H9 (cell line): ENCODE measurements at regions not wholly inside any gene's neighbourhood (a gene's known extent, or its start where the extent isn't known, plus 50 kb on each side); places are given as distances from the start of the nearest gene placed in this dataset.

Experiments
- DNase-seq: peaks from one replicate; pipeline ENCODE4 v3.0.0-alpha.2; 2017
- H2AFZ ChIP-seq: one replicate; pipeline ENCODE4 v1.6.1; 2013; ENCODE audit warnings: mild to moderate bottlenecking, low read length, control low read depth, moderate library complexity
- H2AK5ac ChIP-seq: 2 replicates; pipeline ENCODE4 v1.6.1; 2013; ENCODE audit warnings: low read length, control low read depth, mixed read lengths; ENCODE audit not compliant: insufficient read length
- H2BK120ac ChIP-seq: one replicate; pipeline ENCODE4 v1.6.1; 2013; ENCODE audit warnings: low read depth, mild to moderate bottlenecking, low read length, control low read depth, inconsistent platforms; ENCODE audit not compliant: poor library complexity, severe bottlenecking
- H2BK12ac ChIP-seq: 2 replicates; pipeline ENCODE4 v1.6.1; 2013; ENCODE audit warnings: low read length, control low read depth, mixed read lengths, low read depth; ENCODE audit not compliant: insufficient read length
- H2BK15ac ChIP-seq: 2 replicates; pipeline ENCODE4 v1.6.1; 2013; ENCODE audit warnings: low read depth, low read length, control low read depth
- H2BK20ac ChIP-seq: one replicate; pipeline ENCODE4 v1.6.1; 2013; ENCODE audit warnings: low read depth, mild to moderate bottlenecking, low read length, control low read depth, inconsistent platforms; ENCODE audit not compliant: poor library complexity, severe bottlenecking
- H2BK5ac ChIP-seq: 2 replicates; pipeline ENCODE4 v1.6.1; 2013; ENCODE audit warnings: low read length, control low read depth, mixed read lengths; ENCODE audit not compliant: insufficient read length
- H3K14ac ChIP-seq: 2 replicates; pipeline ENCODE4 v1.6.1; 2013; ENCODE audit warnings: low read length, control low read depth; ENCODE audit not compliant: insufficient read depth
- H3K18ac ChIP-seq: 2 replicates; pipeline ENCODE4 v1.6.1; 2013; ENCODE audit warnings: low read depth, mild to moderate bottlenecking, mixed read lengths, low read length, control low read depth; ENCODE audit not compliant: insufficient read length
- H3K23ac ChIP-seq: 2 replicates; pipeline ENCODE4 v1.6.1; 2013; ENCODE audit warnings: low read length, control low read depth, mixed read lengths, low read depth; ENCODE audit not compliant: insufficient read length
- H3K23me2 ChIP-seq: 2 replicates; pipeline ENCODE4 v1.6.1; 2013; ENCODE audit warnings: low read depth, mild to moderate bottlenecking, mixed read lengths, low read length, control low read depth; ENCODE audit not compliant: insufficient read length, poor library complexity, severe bottlenecking
- H3K27ac ChIP-seq: 2 replicates; pipeline ENCODE4 v1.5.1; 2013; ENCODE audit warnings: low read length, control low read depth, mixed read lengths, low read depth; ENCODE audit not compliant: insufficient read length
- H3K27me3 ChIP-seq: 2 replicates; pipeline ENCODE4 v1.6.1; 2013; ENCODE audit warnings: low read length, control low read depth, inconsistent platforms; ENCODE audit not compliant: insufficient read depth
- H3K4ac ChIP-seq: 2 replicates; pipeline ENCODE4 v1.6.1; 2013; ENCODE audit warnings: low read depth, mild to moderate bottlenecking, control low read depth, inconsistent platforms, low read length, moderate library complexity
- H3K4me1 ChIP-seq: 2 replicates; pipeline ENCODE4 v1.6.1; 2013; ENCODE audit warnings: low read length, control low read depth, inconsistent platforms; ENCODE audit not compliant: insufficient read depth
- H3K4me2 ChIP-seq: 2 replicates; pipeline ENCODE4 v1.6.1; 2013; ENCODE audit warnings: low read length, control low read depth, mixed read lengths; ENCODE audit not compliant: insufficient read length, insufficient read depth
- H3K56ac ChIP-seq: 2 replicates; pipeline ENCODE4 v1.6.1; 2013; ENCODE audit warnings: low read depth, mild to moderate bottlenecking, mixed read lengths, low read length, control low read depth; ENCODE audit not compliant: insufficient read length
- H3K79me1 ChIP-seq: 2 replicates; pipeline ENCODE4 v1.6.1; 2013; ENCODE audit warnings: low read depth, mild to moderate bottlenecking, moderate library complexity, low read length, control low read depth, inconsistent platforms; ENCODE audit not compliant: insufficient read depth, poor library complexity, severe bottlenecking
- H3K79me2 ChIP-seq: 2 replicates; pipeline ENCODE4 v1.6.1; 2013; ENCODE audit warnings: low read length, control low read depth, inconsistent platforms; ENCODE audit not compliant: insufficient read depth
- H3K9ac ChIP-seq: 2 replicates; pipeline ENCODE4 v1.6.1; 2013; ENCODE audit warnings: low read length, control low read depth, mixed read lengths; ENCODE audit not compliant: insufficient read length; ENCODE audit errors: extremely low read depth
- H3K9me3 ChIP-seq: one replicate; pipeline ENCODE4 v1.6.1; 2013; ENCODE audit warnings: low read depth, low read length, inconsistent platforms; ENCODE audit not compliant: control insufficient read depth
- H3T11ph ChIP-seq: one replicate; pipeline ENCODE4 v1.6.1; 2013; ENCODE audit warnings: mild to moderate bottlenecking, low read length, control low read depth, inconsistent platforms
- H4K20me1 ChIP-seq: one replicate; pipeline ENCODE4 v1.6.1; 2013; ENCODE audit not compliant: control insufficient read depth, insufficient read length, insufficient read depth
- H4K5ac ChIP-seq: 2 replicates; pipeline ENCODE4 v1.6.1; 2013; ENCODE audit warnings: low read depth, mild to moderate bottlenecking, mixed read lengths, low read length, control low read depth; ENCODE audit not compliant: insufficient read length
- H4K8ac ChIP-seq: replicated peaks from 2 replicates; pipeline ENCODE4 v1.6.1; 2013; ENCODE audit warnings: low read length, control low read depth, mixed read lengths, low read depth; ENCODE audit not compliant: insufficient read length
- H4K91ac ChIP-seq: 2 replicates; pipeline ENCODE4 v1.6.1; 2013; ENCODE audit warnings: low read depth, mild to moderate bottlenecking, moderate library complexity, mixed read lengths, low read length, control low read depth; ENCODE audit not compliant: insufficient read length
- H3K27ac Mint-ChIP-seq, 3 experiments: 2 replicates in 2 of 3; 3 replicates in 1 of 3; pipeline ENCODE4 v1.8.0; 2020 to 2021; ENCODE audit warnings: mixed read lengths in 3 of 3, mild to moderate bottlenecking in 1 of 3, moderate library complexity in 1 of 3
- H3K27me3 Mint-ChIP-seq: 2 replicates; pipeline ENCODE4 v1.8.0; 2021; ENCODE audit warnings: low read depth, mild to moderate bottlenecking, moderate library complexity, mixed read lengths
- H3K36me3 Mint-ChIP-seq, 3 experiments: 2 replicates in 2 of 3; 3 replicates in 1 of 3; pipeline ENCODE4 v1.8.0; 2020 to 2021; ENCODE audit warnings: low read depth in 3 of 3, mixed read lengths in 3 of 3; ENCODE audit not compliant: insufficient read depth in 1 of 3
- H3K4me1 Mint-ChIP-seq, 2 experiments: 2 replicates each; pipeline ENCODE4 v1.8.0; 2020; ENCODE audit warnings: mixed read lengths in 2 of 2
- H3K4me3 Mint-ChIP-seq, 2 experiments: 2 replicates in 1 of 2; 3 replicates in 1 of 2; pipeline ENCODE4 v1.8.0; 2020 to 2021; ENCODE audit warnings: mild to moderate bottlenecking in 2 of 2, mixed read lengths in 2 of 2, moderate library complexity in 1 of 2
- H3K9me3 Mint-ChIP-seq, 2 experiments: 2 replicates in 1 of 2; 3 replicates in 1 of 2; pipeline ENCODE4 v1.8.0; 2020; ENCODE audit warnings: mild to moderate bottlenecking in 2 of 2, mixed read lengths in 2 of 2, moderate library complexity in 1 of 2
- WGBS: extraction: QIAGEN DNeasy Blood & Tissue Kit; methylation state at CpG from one replicate; pipeline ENCODE4 v1.1.7; 2013; ENCODE audit warnings: missing lambda C conversion rate, low lambda C conversion rate, mixed read lengths; ENCODE audit not compliant: insufficient read length; ENCODE audit errors: extremely low coverage; 5-methylcytosine and 5-hydroxymethylcytosine counted together
- TF ChIP-seq, protein P1 (sequence below): fragments of 200-600 bp; sonication (generic); conservative IDR thresholded peaks from 3 replicates; pipeline ENCODE4 v1.8.0; 2021; ENCODE audit warnings: antibody characterized with exemption, mild to moderate bottlenecking

DNA sequence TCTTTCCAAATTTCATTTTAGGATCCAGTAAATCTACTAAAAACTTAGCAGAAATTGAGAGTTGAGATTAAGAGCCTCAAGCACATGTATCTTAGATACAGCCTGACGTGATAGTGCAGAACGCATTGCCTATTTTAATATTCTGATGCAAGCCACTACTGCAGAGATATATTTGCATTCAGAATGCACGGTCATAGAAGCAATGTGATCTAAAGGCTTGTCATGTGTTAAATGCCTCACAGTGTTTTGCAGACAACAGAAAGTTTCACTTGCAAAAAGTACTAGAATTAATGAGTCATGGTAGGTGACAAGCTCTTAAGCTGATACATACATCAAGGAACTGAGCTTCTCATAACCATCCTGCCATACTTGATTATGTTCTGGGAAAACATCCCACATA is 886.7 kb upstream of the CHAC2 start:
- no CpG with 5 or more reads among the region's 3 CpGs for WGBS
- no peak overlapping the region for H3K4me3 Mint-ChIP-seq

More for the DNA sequence above, 886.7 kb upstream of the CHAC2 start:
- no peak for DNase-seq
- H3K4ac ChIP-seq: no peak overlapping the region
- no peaks in the 10 kb centered on the region for H3K4me1 ChIP-seq
- H2AK5ac ChIP-seq: no peak overlapping the region
- no peaks in the 10 kb centered on the region for H3K79me1 ChIP-seq
- no peaks in the 10 kb centered on the region for H4K20me1 ChIP-seq
- no peak overlapping the region for H4K91ac ChIP-seq
- no peaks in the 10 kb centered on the region for H3K9me3 ChIP-seq
- TF ChIP-seq, protein P1, sequence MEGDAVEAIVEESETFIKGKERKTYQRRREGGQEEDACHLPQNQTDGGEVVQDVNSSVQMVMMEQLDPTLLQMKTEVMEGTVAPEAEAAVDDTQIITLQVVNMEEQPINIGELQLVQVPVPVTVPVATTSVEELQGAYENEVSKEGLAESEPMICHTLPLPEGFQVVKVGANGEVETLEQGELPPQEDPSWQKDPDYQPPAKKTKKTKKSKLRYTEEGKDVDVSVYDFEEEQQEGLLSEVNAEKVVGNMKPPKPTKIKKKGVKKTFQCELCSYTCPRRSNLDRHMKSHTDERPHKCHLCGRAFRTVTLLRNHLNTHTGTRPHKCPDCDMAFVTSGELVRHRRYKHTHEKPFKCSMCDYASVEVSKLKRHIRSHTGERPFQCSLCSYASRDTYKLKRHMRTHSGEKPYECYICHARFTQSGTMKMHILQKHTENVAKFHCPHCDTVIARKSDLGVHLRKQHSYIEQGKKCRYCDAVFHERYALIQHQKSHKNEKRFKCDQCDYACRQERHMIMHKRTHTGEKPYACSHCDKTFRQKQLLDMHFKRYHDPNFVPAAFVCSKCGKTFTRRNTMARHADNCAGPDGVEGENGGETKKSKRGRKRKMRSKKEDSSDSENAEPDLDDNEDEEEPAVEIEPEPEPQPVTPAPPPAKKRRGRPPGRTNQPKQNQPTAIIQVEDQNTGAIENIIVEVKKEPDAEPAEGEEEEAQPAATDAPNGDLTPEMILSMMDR: no peak
- H4K8ac ChIP-seq: no peak overlapping the region
- H2BK20ac ChIP-seq: no peak overlapping the region
- H3K79me2 ChIP-seq: no peaks in the 10 kb centered on the region
- no peak overlapping the region for H3K56ac ChIP-seq
- no peak overlapping the region for H3K9ac ChIP-seq
- H3K23me2 ChIP-seq: no peaks in the 10 kb centered on the region
- H2BK15ac ChIP-seq: no peak overlapping the region
- H3K23ac ChIP-seq: no peak overlapping the region
- H3T11ph ChIP-seq: no peak overlapping the region
- no peak overlapping the region for H3K18ac ChIP-seq
- Mint-ChIP-seq H3K27me3 (no peaks in the 10 kb centered on the region), H3K4me1 (peaks cover 3 to 4% of the 10 kb centered on the region in 2 experiments), H3K9me3 (no peaks in the 10 kb centered on the region), H3K36me3 (no peaks in the 10 kb centered on the region), H3K27ac (no peak overlapping the region)
- H2BK120ac ChIP-seq: no peak overlapping the region
- no peak overlapping the region for H3K4me2 ChIP-seq
- H3K27ac ChIP-seq: no peak overlapping the region
- H2AFZ ChIP-seq: no peak overlapping the region
- no peak overlapping the region for H2BK5ac ChIP-seq
- H3K27me3 ChIP-seq: no peaks in the 10 kb centered on the region
- no peak overlapping the region for H2BK12ac ChIP-seq
- H3K14ac ChIP-seq: no peak overlapping the region
- H4K5ac ChIP-seq: no peak overlapping the region
